A673 (cell line): ENCODE measurements at regions not wholly inside any gene's neighbourhood (a gene's known extent, or its start where the extent isn't known, plus 50 kb on each side); places are given as distances from the start of the nearest gene placed in this dataset.

Source experiments
- BruUV-seq: library from RNA; stranded (reverse); fragments of 400-500 nt; replicated peaks from 2 replicates; lab custom pipeline; 2021; lab: Mats Ljungman, UMichigan
- CTCF ChIA-PET: fragments of 300-600 bp; sonication (Branson Sonifier 250); formaldehyde crosslinking; loops from one replicate; lab custom pipeline; 2022; ENCODE audit warnings: antibody characterized with exemption; lab: Charles Lee
- POLR2A ChIA-PET: fragments of 300-600 bp; sonication (Branson Sonifier 250); formaldehyde crosslinking; loops from one replicate; lab custom pipeline; 2022; ENCODE audit warnings: antibody characterized with exemption; ENCODE audit not compliant: low non-redundant PET; lab: Charles Lee
- DNase-seq: peaks from one replicate; pipeline ENCODE4 v3.0.0-alpha.2; 2015; ENCODE audit warnings: low spot score
- H3K27ac ChIP-seq: fragments of 200-600 bp; sonication (generic); 2 replicates; pipeline ENCODE4 v1.5.1; 2016; ENCODE audit warnings: mixed run types, low read depth, mild to moderate bottlenecking, mixed read lengths, antibody characterized with exemption, low read length; ENCODE audit not compliant: poor library complexity, severe bottlenecking
- H3K27me3 ChIP-seq: fragments of 200-600 bp; sonication (generic); replicated peaks from 2 replicates; pipeline ENCODE4 v1.6.1; 2017; ENCODE audit warnings: mixed run types, low read depth, mild to moderate bottlenecking, mixed read lengths, antibody characterized with exemption, low read length; ENCODE audit not compliant: insufficient read depth, poor library complexity
- H3K36me3 ChIP-seq: fragments of 200-600 bp; sonication (generic); 2 replicates; pipeline ENCODE4 v1.6.1; 2016; ENCODE audit warnings: mixed run types, mild to moderate bottlenecking, mixed read lengths, antibody characterized with exemption, low read length; ENCODE audit not compliant: insufficient read depth, poor library complexity, severe bottlenecking
- H3K4me1 ChIP-seq: fragments of 200-600 bp; sonication (generic); 2 replicates; pipeline ENCODE4 v1.6.1; 2017; ENCODE audit warnings: mixed run types, mild to moderate bottlenecking, mixed read lengths, antibody characterized with exemption, low read length; ENCODE audit not compliant: insufficient read depth, poor library complexity, severe bottlenecking
- H3K4me3 ChIP-seq: fragments of 200-600 bp; sonication (generic); 2 replicates; pipeline ENCODE4 v1.5.1; 2016; ENCODE audit warnings: low read depth, mixed run types, mild to moderate bottlenecking, mixed read lengths, low read length; ENCODE audit not compliant: poor library complexity, severe bottlenecking
- H3K9me3 ChIP-seq: fragments of 200-600 bp; sonication (generic); 2 replicates; pipeline ENCODE4 v1.6.1; 2016; ENCODE audit warnings: mixed run types, low read depth, mild to moderate bottlenecking, mixed read lengths, antibody characterized with exemption, low read length; ENCODE audit not compliant: poor library complexity, severe bottlenecking
- CTCF ChIP-seq: fragments of 300-800, 200-600 bp; sonication (generic); conservative IDR thresholded peaks from 2 replicates; pipeline ENCODE4 v1.5.1; 2017; ENCODE audit warnings: low read depth, mild to moderate bottlenecking, antibody characterized with exemption, low read length, moderate library complexity, mixed read lengths
- EZH2 ChIP-seq: fragments of 200-600 bp; sonication (generic); IDR thresholded peaks from 2 replicates; pipeline ENCODE4 v1.6.1; 2017; ENCODE audit warnings: borderline replicate concordance, low read depth, mild to moderate bottlenecking, mixed read lengths, antibody characterized with exemption, low read length; ENCODE audit not compliant: poor library complexity, severe bottlenecking
- intact Hi-C: fragments of 100-400 bp; cut with micrococcal nuclease; formaldehyde crosslinking; loops from one replicate; pipeline ENCODE4 v1.10.0; 2022; ENCODE audit not compliant: unreplicated experiment

- BruUV-seq = no TSS peak
- intact Hi-C loops = no loop called here
- Histone ChIP-seq H3K4me1 (no peaks in the 10 kb centered on the region), H3K9me3 (no peaks in the 10 kb centered on the region), H3K36me3 (no peaks in the 10 kb centered on the region), H3K4me3 (no peak overlapping the region), H3K27me3 (peaks cover 13% of the 10 kb centered on the region), H3K27ac (no peak overlapping the region)
- CTCF ChIA-PET = interaction anchor here (0.8 kb wide), 1 partner anchor 83 kb away, joined by 3 read pairs; no protein-coding TSS in a partner anchor
- POLR2A ChIA-PET = no interaction called here
- DNase-seq = no peak
- TF ChIP-seq CTCF (no peak), EZH2 (no peak)
Measured at GRCh38 chr16:74143171-74143570, 153.4 kb upstream of the PSMD7 start.

DNA sequence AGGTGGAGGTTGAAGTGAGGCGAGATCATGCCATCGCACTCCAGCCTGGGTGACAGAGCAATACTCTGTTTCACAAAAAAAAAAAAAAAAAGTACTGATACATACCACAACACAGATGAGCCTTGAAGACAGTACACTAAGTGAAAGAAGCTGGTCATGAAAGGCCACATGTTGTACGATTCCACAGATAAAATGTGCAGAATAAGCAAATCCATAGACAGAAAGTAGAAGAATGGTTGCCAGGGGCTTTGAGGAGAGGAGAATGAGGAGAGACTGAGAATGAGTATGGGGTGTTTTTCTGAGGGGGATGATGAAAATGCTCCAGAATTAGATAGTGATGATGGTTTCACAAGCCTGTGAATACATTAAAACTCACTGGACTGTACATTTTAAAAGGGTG lies 155.6 kb upstream of the PSMD7 start:
- CTCF ChIA-PET = no interaction called here
- TF ChIP-seq EZH2 (no peak), CTCF (no peak)

DNA sequence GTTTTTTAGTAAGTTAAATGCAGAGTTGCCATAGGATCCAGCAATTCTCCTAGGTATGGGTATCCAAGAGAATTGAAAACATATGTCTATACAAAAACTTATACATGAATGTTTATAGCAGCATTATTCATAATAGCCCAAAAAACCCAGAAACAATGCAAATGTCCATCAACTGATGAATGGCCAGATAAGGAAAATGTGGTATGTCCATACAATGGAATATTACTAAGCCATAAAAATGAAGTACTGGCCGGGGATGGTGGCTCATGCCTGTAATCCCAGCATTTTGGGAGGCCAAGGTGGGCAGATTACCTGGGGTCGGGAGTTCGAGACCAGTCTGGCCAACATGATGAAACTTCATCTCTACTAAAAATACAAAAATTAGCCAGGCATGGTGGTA lies 156.1 kb upstream of the PSMD7 start:
- BruUV-seq = no TSS peak
- H3K4me3 ChIP-seq = no peak overlapping the region
- H3K4me1 ChIP-seq = no peaks in the 10 kb centered on the region
- intact Hi-C loops = no loop called here
- H3K27me3 ChIP-seq = peaks cover 13% of the 10 kb centered on the region
- no peaks in the 10 kb centered on the region for H3K9me3 ChIP-seq
- ChIA-PET CTCF (no interaction called here), POLR2A (no interaction called here)
- H3K36me3 ChIP-seq = no peaks in the 10 kb centered on the region
- H3K27ac ChIP-seq = no peak overlapping the region
- no peak for DNase-seq
- TF ChIP-seq CTCF (no peak), EZH2 (no peak)

More for the DNA sequence above, 155.6 kb upstream of the PSMD7 start:
- POLR2A ChIA-PET = no interaction called here
- peaks cover 13% of the 10 kb centered on the region for H3K27me3 ChIP-seq
- intact Hi-C loops = no loop called here
- H3K9me3 ChIP-seq = no peaks in the 10 kb centered on the region
- DNase-seq = no peak
- BruUV-seq = no TSS peak
- H3K36me3 ChIP-seq = no peaks in the 10 kb centered on the region
- H3K4me1 ChIP-seq = no peaks in the 10 kb centered on the region
- H3K4me3 ChIP-seq = no peak overlapping the region
- no peak overlapping the region for H3K27ac ChIP-seq
